ENCODE measurements at regions not wholly inside any gene's neighbourhood (a gene's known extent, or its start where the extent isn't known, plus 50 kb on each side); places are given as distances from the start of the nearest gene placed in this dataset.

DNA sequence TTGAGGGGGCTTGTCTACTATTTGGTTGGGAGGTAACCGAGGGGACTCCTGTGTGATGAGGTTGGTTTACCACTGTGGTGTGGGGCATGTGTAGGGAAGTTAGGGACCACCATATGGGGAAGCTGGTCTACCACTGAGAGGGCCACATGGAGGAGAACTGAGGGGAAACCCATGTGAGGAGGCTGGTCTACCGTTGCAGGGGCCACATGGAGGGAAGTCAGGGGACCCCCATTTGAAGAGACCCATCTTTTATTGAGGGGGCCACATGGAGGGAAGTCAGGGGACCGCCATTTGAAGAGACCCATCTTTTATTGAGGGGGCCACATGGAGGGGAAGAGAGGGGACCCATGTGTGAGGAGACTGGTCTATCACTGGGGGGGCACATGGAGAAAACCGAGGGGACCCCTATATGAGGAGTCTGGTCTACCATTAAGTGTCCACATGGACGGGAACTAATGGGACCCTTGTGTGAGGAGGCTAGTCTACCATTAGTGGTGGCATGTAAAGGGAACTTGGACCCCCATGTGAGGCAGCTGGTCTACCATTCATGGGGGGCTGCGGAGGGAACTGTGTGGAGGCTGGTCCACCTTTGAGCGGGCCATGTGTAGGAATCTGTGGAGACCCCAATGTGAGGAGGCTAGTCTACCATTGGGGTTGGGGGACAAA, 165.5 kb downstream of the FBLN2 start:
- DNase-seq (ENCODE audit: low spot score): no peak

GRCh38 chr3:13713396-13713795, 164.5 kb downstream of the FBLN2 start:
- DNase-seq (ENCODE audit: low spot score): no peak

DNA sequence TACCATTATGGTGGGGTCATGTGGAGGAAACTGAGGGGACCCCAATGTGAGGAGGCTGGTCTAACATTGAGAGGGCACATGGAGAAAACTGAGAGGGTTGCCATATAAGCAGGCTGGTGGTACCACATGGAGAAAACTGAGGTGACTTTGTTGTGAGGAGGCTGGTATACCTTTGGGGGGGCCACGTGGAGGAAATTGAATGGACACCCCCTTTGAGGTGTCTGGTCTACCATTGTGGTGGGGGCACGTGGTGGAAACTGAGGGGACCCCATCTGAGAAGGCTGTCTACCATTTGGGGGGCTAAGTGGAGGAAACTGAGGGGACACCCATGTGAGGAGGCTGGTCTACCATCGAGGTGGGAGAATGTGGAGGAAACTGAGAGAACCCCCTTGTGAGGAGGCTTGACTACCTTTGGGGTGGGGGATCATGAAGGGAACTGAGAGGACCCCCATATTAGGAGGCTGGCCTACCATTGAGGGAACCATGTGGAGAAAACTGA, 163.8 kb downstream of the FBLN2 start:
- no peak for DNase-seq (ENCODE audit: low spot score)

DNA sequence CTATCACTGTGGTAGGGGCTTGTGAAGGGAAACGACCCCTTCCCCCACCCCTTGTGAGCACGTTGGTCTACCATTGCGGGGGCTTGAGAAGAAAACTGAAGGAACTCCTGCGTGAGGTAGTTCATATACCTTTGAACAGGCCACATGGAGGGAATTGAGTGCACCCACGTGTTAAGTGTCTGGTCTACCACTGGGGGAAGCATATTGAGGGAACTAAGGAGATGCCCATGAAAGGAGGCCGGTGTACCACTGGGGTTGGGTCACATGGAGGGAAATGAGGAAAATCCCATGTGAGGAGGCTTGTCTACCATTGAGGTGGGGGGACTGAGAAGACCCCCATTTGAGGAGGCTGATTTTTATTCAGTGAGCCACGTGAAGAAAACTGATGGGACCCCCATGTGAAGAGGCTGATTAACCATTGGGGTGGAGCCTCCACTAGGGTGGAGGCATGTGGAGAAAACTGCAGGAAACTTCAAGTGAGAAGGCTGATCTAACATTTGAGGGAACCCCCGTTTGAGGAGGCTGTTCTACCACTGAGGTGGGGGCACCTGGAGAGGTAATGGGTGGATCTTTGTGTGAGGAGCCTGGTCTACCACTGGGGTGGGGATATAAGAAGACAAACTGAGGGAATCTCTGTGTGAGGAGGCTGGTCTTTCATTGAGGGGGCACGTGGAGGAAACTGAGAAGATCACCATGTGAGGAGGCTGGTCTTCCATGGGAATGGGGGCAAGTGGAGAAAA, 163.2 kb downstream of the FBLN2 start:
- DNase-seq (ENCODE audit: low spot score): no peak

- DNase-seq (ENCODE audit: low spot score): no peak
These were observed 161.3 kb downstream of the FBLN2 start for GRCh38 chr3:13710251-13710650.

DNA sequence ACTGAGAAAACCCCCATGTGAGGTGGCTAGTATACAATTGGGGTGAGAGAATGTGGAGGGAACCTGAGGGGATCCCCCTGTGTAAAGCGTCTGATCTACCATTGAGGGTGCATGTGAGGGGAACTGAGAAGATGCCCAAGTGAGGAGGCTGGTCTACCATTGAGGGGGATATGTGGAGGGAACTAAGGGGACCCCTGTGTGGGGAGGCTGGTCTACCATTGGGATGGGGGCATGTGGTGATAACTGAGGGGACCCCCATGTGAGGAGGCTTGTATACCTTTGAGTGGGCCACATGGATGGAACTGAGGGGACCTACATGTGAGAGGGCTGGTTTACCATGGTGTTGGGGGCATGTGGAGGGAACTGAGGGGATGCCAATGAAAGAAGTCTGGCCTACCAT, 160.8 kb downstream of the FBLN2 start:
- no peak for DNase-seq (ENCODE audit: low spot score)

- no peak for DNase-seq (ENCODE audit: low spot score)
These were observed 160.1 kb downstream of the FBLN2 start for GRCh38 chr3:13708871-13709595.

DNA sequence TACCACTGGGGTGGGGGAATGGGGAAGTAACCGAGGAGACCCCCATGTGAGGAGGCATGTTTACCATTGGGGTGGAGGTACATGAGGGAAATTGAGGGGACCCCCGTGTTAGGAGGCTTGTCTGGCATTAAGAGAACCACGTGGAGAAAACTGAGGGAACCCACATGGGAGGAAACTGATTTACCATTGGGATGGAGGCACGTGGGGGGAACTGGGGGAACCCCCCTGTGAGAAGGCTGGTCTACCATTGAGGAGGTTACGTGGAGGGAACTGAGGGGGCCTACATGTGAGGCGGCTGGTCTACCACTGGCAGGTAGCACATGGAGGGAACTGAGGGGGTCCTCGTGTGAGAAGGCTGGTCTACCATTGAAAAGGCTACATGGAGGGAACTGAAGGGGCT, 159.4 kb downstream of the FBLN2 start:
- no peak for DNase-seq (ENCODE audit: low spot score)

- no peak for DNase-seq (ENCODE audit: low spot score)
These were observed 158.5 kb downstream of the FBLN2 start for GRCh38 chr3:13707456-13707855.

DNA sequence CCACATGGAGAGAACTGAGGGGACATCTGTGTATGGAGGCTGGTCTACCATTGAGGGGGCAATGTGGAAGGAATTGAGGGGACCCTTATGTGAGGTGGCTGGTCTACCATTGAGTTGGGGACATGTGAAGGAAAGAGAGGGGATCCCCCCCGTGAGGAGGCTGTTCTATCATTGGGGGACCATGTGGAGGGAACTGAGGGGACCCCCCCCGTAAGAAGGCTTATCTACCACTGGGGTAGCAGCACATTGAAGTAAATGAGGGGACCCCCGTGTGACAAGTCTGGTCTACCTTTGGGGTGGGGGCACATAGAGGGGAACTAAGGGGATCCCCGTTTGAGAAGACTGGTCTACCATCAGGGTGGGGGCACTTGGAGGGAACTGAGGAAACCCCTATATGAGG, 158.0 kb downstream of the FBLN2 start:
- no peak for DNase-seq (ENCODE audit: low spot score)

DNA sequence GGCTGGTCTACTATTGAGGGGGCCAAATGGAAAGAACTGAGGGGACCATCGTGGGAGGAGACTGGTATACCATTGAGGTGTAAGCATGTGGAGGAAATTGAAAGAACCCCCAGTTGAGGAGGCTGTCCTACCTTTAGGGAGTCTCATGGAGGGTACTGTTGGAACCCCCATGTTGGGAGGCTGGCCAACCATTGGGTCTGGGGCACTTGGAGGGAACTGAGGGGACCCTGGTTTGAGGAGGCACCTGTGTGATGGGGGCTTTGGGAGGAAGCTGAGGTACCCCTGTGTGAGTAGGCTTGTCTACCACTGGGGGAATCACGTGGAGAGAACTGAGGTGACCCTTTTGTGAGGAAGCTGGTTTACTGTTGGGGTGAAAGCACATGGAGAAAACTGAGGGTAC, 157.5 kb downstream of the FBLN2 start:
- no peak for DNase-seq (ENCODE audit: low spot score)

- no peak for DNase-seq (ENCODE audit: low spot score)
These were observed 156.9 kb downstream of the FBLN2 start for GRCh38 chr3:13705702-13706280.

- no peak for DNase-seq (ENCODE audit: low spot score)
These were observed 156.1 kb downstream of the FBLN2 start for GRCh38 chr3:13705051-13705450.

DNA sequence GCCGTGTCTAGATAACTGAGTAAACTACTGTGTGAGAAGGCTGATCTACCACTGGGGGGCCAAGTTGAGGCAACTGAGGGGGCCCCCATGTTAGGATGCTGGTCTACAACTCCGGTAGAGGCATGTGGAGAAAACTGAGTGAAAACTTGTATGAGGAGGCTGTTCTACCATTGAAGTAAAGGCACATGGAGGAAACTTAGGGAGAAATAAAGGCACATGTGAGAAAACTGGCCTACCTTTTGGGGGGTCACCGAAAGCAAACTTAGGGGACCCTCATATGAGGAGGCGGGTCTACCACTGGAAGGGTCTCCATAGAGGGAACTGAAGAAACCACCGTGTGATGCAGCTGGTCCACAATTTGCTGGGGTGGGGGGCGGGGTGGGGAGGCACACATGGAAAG, 155.2 kb downstream of the FBLN2 start:
- DNase-seq (ENCODE audit: low spot score): no peak

GRCh38 chr3:13703071-13703470, 154.1 kb downstream of the FBLN2 start:
- DNase-seq (ENCODE audit: low spot score): no peak

GRCh38 chr3:13702286-13702685, 153.4 kb downstream of the FBLN2 start:
- no peak for DNase-seq (ENCODE audit: low spot score)

DNA sequence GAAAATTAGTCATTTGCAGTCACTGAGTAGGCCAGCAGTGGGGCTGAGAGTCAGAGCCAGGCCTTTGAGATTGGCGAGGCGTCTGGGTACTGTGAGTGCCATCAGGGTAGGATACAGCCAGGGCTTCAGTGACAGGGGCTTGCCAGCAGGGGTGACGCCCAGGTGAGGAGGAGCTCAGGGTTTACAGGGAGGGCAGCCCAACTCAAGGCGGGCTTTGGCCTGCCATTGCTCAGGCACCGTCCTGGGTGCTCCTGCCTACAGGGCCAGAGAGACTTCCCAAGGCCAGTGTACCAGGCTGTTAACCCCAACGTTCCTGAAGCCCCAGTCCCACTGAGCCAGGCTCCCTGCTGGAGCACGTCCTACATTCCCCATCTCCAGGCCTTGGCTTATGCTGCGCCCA, 152.0 kb downstream of the FBLN2 start:
- no peak for DNase-seq (ENCODE audit: low spot score)

DNA sequence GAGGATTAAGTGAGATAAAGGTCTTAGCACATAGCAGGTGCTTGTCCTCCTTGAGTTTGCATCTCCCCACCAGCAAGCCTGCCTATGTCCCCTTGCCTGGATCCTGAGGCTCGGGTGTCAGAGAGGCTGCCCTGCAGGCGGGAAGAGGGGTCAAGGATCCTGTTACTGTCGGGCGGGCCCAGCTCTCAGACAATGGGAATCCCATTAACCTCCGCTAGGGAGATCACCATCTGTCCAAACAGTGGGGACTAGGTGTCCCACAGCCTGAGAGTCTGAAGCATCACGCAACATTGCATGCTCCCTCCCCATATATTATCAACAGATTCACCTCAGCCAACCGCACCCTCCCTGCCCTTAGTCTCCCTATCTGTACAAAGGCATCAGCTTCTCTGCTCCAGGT, 151.4 kb downstream of the FBLN2 start:
- DNase-seq (ENCODE audit: low spot score): no peak

- DNase-seq (ENCODE audit: low spot score): no peak
These were observed 147.8 kb downstream of the FBLN2 start for GRCh38 chr3:13696699-13697098.

- DNase-seq (ENCODE audit: low spot score): no peak
These were observed 144.5 kb downstream of the FBLN2 start for GRCh38 chr3:13693441-13693840.

DNA sequence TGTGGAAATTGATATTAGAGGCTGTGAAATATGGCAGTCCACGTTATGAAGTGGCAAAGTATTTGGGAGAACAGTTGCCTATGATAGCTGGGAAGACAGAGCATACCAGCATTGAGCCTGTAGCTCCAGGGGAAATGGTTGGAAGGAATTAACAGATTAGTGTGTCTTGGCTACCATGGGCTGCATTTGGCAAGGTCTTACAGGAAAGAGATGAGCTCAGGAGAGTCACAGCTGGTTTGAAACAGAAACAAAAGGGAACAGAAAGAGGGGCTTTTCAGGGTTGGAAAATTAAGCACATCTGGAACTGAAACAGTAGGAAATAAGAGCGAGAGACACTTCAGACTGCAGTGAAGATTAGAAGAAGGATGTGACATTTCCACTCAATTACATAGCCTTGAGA, 141.7 kb downstream of the FBLN2 start:
- no peak for DNase-seq (ENCODE audit: low spot score)

DNA sequence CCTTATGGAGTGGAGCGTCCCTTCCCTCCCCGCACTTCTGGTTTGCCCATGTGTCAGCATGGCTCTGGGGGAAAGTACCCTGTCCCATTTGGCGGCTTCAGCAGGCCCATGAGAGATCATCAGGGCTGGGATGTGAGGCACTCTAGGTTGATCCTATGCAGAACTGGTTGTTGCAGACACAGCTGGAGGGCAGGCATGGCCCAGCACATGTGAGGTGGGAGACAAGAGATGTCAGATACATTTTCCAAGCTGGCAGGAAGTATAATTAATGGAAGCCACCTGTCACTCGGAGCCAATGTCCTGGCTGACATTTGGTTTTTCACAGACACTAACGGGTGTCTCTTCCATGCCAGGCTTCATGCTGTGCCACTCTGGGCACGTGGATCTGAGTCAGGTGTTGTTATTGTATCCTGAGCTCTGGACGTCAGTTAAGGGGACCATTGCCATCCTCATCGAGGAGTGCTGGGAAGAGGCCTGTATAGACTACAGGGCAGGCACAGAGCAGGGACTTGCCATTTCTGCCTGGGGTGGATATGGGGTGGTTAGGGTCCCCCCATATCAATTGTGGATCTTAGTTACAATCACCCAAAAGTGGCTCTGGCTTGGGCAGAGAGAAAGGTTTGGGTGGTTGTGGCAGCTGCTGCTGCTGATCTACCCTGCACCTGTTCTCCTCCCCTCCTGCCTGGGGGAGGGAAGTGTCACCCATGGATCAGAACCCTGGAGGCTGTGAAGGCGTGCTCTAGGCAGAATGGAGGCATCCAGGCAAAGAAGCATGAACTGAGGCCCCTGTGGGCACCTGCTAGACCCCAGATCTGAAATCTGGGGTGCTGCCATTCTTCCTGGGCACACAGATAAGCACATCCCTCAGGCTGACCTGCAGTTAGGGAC, 140.7 kb downstream of the FBLN2 start:
- no peak for DNase-seq (ENCODE audit: low spot score)

Data from hepatic stellate cell (primary cell).